ENCODE measurements at regions not wholly inside any gene's neighbourhood (a gene's known extent, or its start where the extent isn't known, plus 50 kb on each side); places are given as distances from the start of the nearest gene placed in this dataset.
"Not testable (repeated sequence)": the region's sequence is repeated elsewhere in the genome, so short reads cannot be mapped to it uniquely, and the experiment has no call there.

- DNase-seq (ENCODE audit: low spot score), result peak; percentile 97
- intact Hi-C loops (cut with DNase I), result not testable (repeated sequence)
Measured at GRCh38 chr7:65080799-65081668, 74.5 kb upstream of the ERV3-1 start.

- DNase-seq (ENCODE audit: low spot score); intact Hi-C loops (cut with DNase I): not testable (repeated sequence)
Measured at GRCh38 chr7:65074959-65075358, 68.5 kb upstream of the ERV3-1 start.

- intact Hi-C loops (cut with DNase I), result not testable (repeated sequence)
Measured at GRCh38 chr7:65073160-65073559, 66.7 kb upstream of the ERV3-1 start.

GRCh38 chr7:65071854-65072431 is 65.5 kb upstream of the ERV3-1 start:
- DNase-seq (ENCODE audit: low spot score); intact Hi-C loops (cut with DNase I): not testable (repeated sequence)

More at GRCh38 chr7:65073160-65073559, 66.7 kb upstream of the ERV3-1 start:
- not testable (repeated sequence) for DNase-seq (ENCODE audit: low spot score)

DNA sequence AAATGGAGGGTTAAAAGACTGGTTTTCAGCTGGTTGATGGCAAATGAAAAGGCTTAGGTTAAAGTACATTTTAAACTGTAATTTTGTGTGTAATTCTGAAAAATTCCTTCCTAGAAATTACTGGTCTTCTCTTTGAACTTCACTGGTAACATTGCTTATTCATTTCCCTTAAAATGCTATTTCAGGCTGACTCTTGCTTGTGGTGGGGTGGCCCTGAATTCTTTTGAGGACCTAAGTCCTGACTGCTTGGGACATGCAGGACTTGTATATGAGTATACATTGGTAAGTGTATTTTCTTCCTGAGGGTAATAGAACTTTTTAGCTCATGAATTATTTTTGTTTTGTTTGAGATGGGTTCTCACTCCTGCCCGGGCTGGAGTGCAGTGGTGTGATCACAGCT is 63.0 kb upstream of the ERV3-1 start:
- DNase-seq (ENCODE audit: low spot score); intact Hi-C loops (cut with DNase I): not testable (repeated sequence)

DNA sequence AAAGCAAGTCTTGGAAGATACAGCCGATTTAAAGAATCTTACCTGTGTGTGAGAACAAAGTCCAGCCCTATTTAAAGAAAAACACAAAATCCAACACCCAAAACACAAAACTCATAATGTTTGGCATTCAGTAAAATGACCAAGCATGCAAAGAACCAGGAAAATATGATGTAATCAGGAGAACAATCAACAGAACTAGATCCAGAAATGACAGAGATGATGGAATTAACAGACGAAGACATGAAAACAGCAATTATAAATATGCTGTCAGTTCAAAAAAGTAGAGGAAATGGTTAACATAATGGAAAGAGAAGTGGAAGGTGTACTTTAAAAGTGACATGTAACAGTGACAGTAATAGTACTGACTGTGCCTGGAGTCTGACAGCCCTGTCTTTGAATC is 56.1 kb upstream of the ERV3-1 start:
- intact Hi-C loops (cut with DNase I), result not testable (repeated sequence)

GRCh38 chr7:65059247-65059646 is 52.8 kb upstream of the ERV3-1 start:
- DNase-seq (ENCODE audit: low spot score); intact Hi-C loops (cut with DNase I): not testable (repeated sequence)

More for the DNA sequence above, 56.1 kb upstream of the ERV3-1 start:
- not testable (repeated sequence) for DNase-seq (ENCODE audit: low spot score)

Data from cardiac septum (tissue), 1 donor.